OCI-LY1 (cell line): ENCODE measurements at regions not wholly inside any gene's neighbourhood (a gene's known extent, or its start where the extent isn't known, plus 50 kb on each side); places are given as distances from the start of the nearest gene placed in this dataset.

ENCODE experiments used
- H2AFZ ChIP-seq: fragments of 200-600 bp; sonication (generic), shearing (Covaris generic); 2 replicates; pipeline ENCODE4 v1.6.0; 2014; ENCODE audit warnings: antibody characterized with exemption, mild to moderate bottlenecking, low read length
- H3F3A ChIP-seq: fragments of 200-600 bp; sonication (generic), shearing (Covaris generic); 2 replicates; pipeline ENCODE4 v1.6.0; 2014; ENCODE audit warnings: mild to moderate bottlenecking, antibody characterized with exemption, low read length, moderate library complexity; ENCODE audit not compliant: insufficient read depth
- H3K27ac ChIP-seq: fragments of 200-600 bp; sonication (generic); 2 replicates; pipeline ENCODE4 v1.5.1; 2014; ENCODE audit warnings: low read length, mixed run types, mild to moderate bottlenecking, low read depth; ENCODE audit not compliant: poor library complexity, severe bottlenecking
- H3K27me3 ChIP-seq: fragments of 200-600 bp; sonication (generic); 2 replicates; pipeline ENCODE4 v1.6.0; 2014; ENCODE audit warnings: antibody characterized with exemption, mild to moderate bottlenecking, low read length, moderate library complexity; ENCODE audit not compliant: insufficient read depth
- H3K36me3 ChIP-seq: fragments of 200-600 bp; sonication (generic); 2 replicates; pipeline ENCODE4 v1.6.1; 2014; ENCODE audit warnings: mild to moderate bottlenecking, antibody characterized with exemption, low read length, moderate library complexity, mixed read lengths; ENCODE audit not compliant: insufficient read depth
- H3K4me1 ChIP-seq: fragments of 200-600 bp; sonication (generic); 2 replicates; pipeline ENCODE4 v1.5.1; 2014; ENCODE audit warnings: mild to moderate bottlenecking, low read length, moderate library complexity; ENCODE audit not compliant: insufficient read depth, severe bottlenecking
- H3K4me2 ChIP-seq: fragments of 200-600 bp; sonication (generic), shearing (Covaris generic); 2 replicates; pipeline ENCODE4 v1.6.1; 2014; ENCODE audit warnings: low read length
- H3K4me3 ChIP-seq: fragments of 200-600 bp; sonication (generic); 2 replicates; pipeline ENCODE4 v1.5.1; 2014; ENCODE audit warnings: low read length, low read depth, mild to moderate bottlenecking, mixed read lengths; ENCODE audit not compliant: poor library complexity, severe bottlenecking
- H3K79me2 ChIP-seq: fragments of 200-600 bp; shearing (Covaris generic); 2 replicates; pipeline ENCODE4 v1.6.1; 2016; ENCODE audit warnings: mixed run types, low read length, mixed read lengths; ENCODE audit not compliant: insufficient read depth
- H3K9ac ChIP-seq: fragments of 200-600 bp; sonication (generic), shearing (Covaris generic); 2 replicates; pipeline ENCODE4 v1.6.1; 2014; ENCODE audit warnings: mild to moderate bottlenecking, low read length, mixed read lengths
- H3K9me2 ChIP-seq: fragments of 200-600 bp; sonication (generic), shearing (Covaris generic); 2 replicates; pipeline ENCODE4 v1.6.1; 2014; ENCODE audit warnings: low read depth, mild to moderate bottlenecking, low read length, mixed read lengths
- H3K9me3 ChIP-seq: fragments of 200-600 bp; shearing (Covaris generic); 2 replicates; pipeline ENCODE4 v1.6.1; 2014; ENCODE audit warnings: low read length, mixed read lengths
- H4K20me1 ChIP-seq: fragments of 200-600 bp; sonication (generic), shearing (Covaris generic); 2 replicates; pipeline ENCODE4 v1.6.0; 2016; ENCODE audit warnings: mild to moderate bottlenecking, low read length; ENCODE audit not compliant: insufficient read depth
- EZH2 ChIP-seq: fragments of 200-600 bp; sonication (generic), shearing (Covaris generic); IDR thresholded peaks from 2 replicates; pipeline ENCODE4 v1.8.0; 2017; ENCODE audit warnings: borderline replicate concordance, mixed run types, mild to moderate bottlenecking, antibody characterized with exemption, low read length, moderate library complexity, mixed read lengths
- TF ChIP-seq, protein P1 (sequence below): fragments of 200-600 bp; sonication (generic), shearing (Covaris generic); IDR thresholded peaks from 2 replicates; pipeline ENCODE4 v1.5.1; 2017; ENCODE audit warnings: mild to moderate bottlenecking, antibody characterized with exemption, low read length, moderate library complexity, mixed read lengths

DNA sequence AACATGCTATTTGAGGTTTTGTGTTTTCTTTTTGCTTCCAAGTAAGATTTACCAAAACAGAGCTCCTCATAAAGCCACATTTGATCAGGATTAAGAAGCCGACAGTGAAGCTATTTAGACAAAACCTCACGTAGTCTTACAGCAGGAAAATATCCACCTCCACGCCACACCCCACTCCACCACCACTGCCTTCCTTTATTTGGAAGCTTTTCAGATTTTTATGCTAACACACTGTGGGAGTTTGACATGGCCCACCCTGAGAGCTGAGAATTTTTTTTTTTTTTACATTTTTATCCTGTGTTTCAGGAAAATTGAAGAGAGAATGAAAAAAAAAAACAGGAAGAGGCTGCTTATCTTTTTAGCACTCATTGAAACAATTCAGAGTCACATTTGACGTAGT, 104.8 kb upstream of the MC3R start:
- Histone ChIP-seq H3K4me1 (no peaks in the 10 kb centered on the region), H2AFZ (no peak overlapping the region), H3K9ac (no peak overlapping the region), H3K79me2 (no peaks in the 10 kb centered on the region), H3K9me2 (no peaks in the 10 kb centered on the region), H3K4me3 (no peak overlapping the region), H4K20me1 (no peaks in the 10 kb centered on the region), H3K9me3 (no peaks in the 10 kb centered on the region), H3F3A (no peaks in the 10 kb centered on the region), H3K27me3 (no peaks in the 10 kb centered on the region), H3K36me3 (no peaks in the 10 kb centered on the region), H3K27ac (no peak overlapping the region), H3K4me2 (no peak overlapping the region)
- TF ChIP-seq, protein P1, sequence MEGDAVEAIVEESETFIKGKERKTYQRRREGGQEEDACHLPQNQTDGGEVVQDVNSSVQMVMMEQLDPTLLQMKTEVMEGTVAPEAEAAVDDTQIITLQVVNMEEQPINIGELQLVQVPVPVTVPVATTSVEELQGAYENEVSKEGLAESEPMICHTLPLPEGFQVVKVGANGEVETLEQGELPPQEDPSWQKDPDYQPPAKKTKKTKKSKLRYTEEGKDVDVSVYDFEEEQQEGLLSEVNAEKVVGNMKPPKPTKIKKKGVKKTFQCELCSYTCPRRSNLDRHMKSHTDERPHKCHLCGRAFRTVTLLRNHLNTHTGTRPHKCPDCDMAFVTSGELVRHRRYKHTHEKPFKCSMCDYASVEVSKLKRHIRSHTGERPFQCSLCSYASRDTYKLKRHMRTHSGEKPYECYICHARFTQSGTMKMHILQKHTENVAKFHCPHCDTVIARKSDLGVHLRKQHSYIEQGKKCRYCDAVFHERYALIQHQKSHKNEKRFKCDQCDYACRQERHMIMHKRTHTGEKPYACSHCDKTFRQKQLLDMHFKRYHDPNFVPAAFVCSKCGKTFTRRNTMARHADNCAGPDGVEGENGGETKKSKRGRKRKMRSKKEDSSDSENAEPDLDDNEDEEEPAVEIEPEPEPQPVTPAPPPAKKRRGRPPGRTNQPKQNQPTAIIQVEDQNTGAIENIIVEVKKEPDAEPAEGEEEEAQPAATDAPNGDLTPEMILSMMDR = no peak
- no peak for TF ChIP-seq EZH2

DNA sequence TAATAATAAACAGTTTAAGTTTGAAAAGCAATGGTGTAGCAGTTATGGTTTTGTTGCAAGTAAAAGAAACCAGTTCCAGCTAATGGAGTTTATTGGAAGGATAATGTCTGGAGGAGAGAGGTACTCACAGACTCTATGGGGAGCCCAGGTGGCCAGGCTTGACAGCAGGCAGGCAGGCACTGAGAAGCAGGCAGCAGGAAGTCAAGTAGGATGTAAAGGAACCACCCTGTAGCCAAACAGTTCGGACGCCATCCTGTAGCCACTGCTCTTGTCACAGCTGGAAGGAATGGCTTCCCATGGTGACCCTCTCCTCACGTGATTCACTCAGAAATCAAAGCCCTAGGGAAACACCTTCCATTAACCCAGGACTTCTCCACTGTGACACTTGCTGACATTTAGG, 96.7 kb upstream of the MC3R start:
- TF ChIP-seq, protein P1 = no peak
- no peak for TF ChIP-seq EZH2
- Histone ChIP-seq H3K9me3 (no peaks in the 10 kb centered on the region), H3F3A (no peaks in the 10 kb centered on the region), H3K4me2 (no peak overlapping the region), H3K36me3 (no peaks in the 10 kb centered on the region), H3K4me1 (no peaks in the 10 kb centered on the region), H3K4me3 (no peak overlapping the region), H3K9ac (no peak overlapping the region), H3K27ac (no peak overlapping the region), H4K20me1 (no peaks in the 10 kb centered on the region), H2AFZ (no peak overlapping the region), H3K79me2 (no peaks in the 10 kb centered on the region), H3K9me2 (no peaks in the 10 kb centered on the region), H3K27me3 (no peaks in the 10 kb centered on the region)

DNA sequence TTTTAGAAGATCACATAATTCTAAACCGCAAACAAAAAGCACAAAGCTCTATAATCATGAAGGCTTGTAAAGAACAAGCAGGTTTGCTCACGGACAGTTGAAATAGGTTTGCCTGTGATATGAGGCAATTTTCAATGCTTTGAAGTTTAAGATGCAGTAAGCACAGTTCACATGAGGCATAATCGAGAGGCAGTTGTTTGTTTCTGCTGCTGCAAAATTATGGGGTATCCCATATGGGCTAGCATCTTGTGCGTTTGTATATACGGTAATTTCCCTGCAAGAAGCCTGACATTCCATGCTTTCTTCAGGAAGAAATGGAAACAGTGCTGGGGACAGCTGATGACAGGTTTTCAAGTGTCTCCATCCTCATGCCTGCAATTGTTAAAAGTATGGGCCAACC, 94.6 kb upstream of the MC3R start:
- H3K9ac ChIP-seq = no peak overlapping the region
- H3K79me2 ChIP-seq = no peaks in the 10 kb centered on the region
- no peaks in the 10 kb centered on the region for H3K9me3 ChIP-seq
- H2AFZ ChIP-seq = no peak overlapping the region
- no peak for TF ChIP-seq EZH2
- TF ChIP-seq, protein P1 = no peak
- H3K9me2 ChIP-seq = no peaks in the 10 kb centered on the region
- no peaks in the 10 kb centered on the region for H3K27me3 ChIP-seq
- H3K4me1 ChIP-seq = no peaks in the 10 kb centered on the region
- H3K27ac ChIP-seq = no peak overlapping the region
- no peak overlapping the region for H3K4me2 ChIP-seq
- no peaks in the 10 kb centered on the region for H3F3A ChIP-seq
- no peaks in the 10 kb centered on the region for H3K36me3 ChIP-seq
- no peak overlapping the region for H3K4me3 ChIP-seq
- H4K20me1 ChIP-seq = no peaks in the 10 kb centered on the region
